Heart left ventricle (tissue), 16 donors: ENCODE measurements at regions not wholly inside any gene's neighbourhood (a gene's known extent, or its start where the extent isn't known, plus 50 kb on each side); places are given as distances from the start of the nearest gene placed in this dataset.
A peak's percentile ranks its signal among the peaks of the same experiment; 100 is the strongest.

Experiments used
- ATAC-seq, 4 donors: fragments of 200-7000 bp; cut with Tn5 transposase; one replicate each; pipeline ENCODE4 v1.9.1; 2020 to 2022; ENCODE audit warnings: moderate library complexity in 4 of 4, mild to moderate bottlenecking in 3 of 4, moderate number of reproducible peaks in 1 of 4
- DNase-seq, 5 donors: peaks; one replicate each; pipeline ENCODE4 v3.0.0-alpha.2; 2020
- H3K27ac ChIP-seq, 12 donors: fragments of 200-600 bp; sonication (generic) in 4 of 12; one replicate each; pipeline versions ENCODE4 v1.5.0 to v1.8.0; 2016 to 2022; ENCODE audit warnings: mild to moderate bottlenecking in 2 of 12
- H3K27me3 ChIP-seq, 9 donors: fragments of 200-600 bp; sonication (generic) in 2 of 9; one replicate each; pipeline versions ENCODE4 v1.5.1 to v1.8.0; 2016 to 2022; ENCODE audit warnings: mild to moderate bottlenecking in 3 of 9
- H3K36me3 ChIP-seq, 9 donors: fragments of 200-600 bp; sonication (generic) in 2 of 9; one replicate each; pipeline versions ENCODE4 v1.5.0 to v1.8.0; 2018 to 2022; ENCODE audit warnings: mild to moderate bottlenecking in 2 of 9
- H3K4me1 ChIP-seq, 12 donors: fragments of 200-600 bp; sonication (generic) in 4 of 12; one replicate each; pipeline versions ENCODE4 v1.5.0 to v1.8.0; 2016 to 2022; ENCODE audit warnings: mild to moderate bottlenecking in 3 of 12
- H3K4me3 ChIP-seq, 12 donors: fragments of 200-600 bp; sonication (generic) in 4 of 12; one replicate each; pipeline versions ENCODE4 v1.5.0 to v1.8.0; 2017 to 2022; ENCODE audit warnings: mild to moderate bottlenecking in 9 of 12, moderate library complexity in 4 of 12
- H3K9me3 ChIP-seq, 12 donors: fragments of 200-600 bp; sonication (generic) in 4 of 12; one replicate each; pipeline versions ENCODE4 v1.5.0 to v1.8.0; 2016 to 2022; ENCODE audit warnings: mild to moderate bottlenecking in 1 of 12
- POLR2A ChIP-seq, 2 donors: fragments of 450-650 bp; IDR thresholded peaks; one replicate each; pipeline ENCODE4 v1.6.1; 2017; ENCODE audit warnings: antibody characterized with exemption in 2 of 2, mild to moderate bottlenecking in 2 of 2, moderate library complexity in 2 of 2
- WGBS, 4 donors: extraction: QIAGEN DNeasy Blood & Tissue Kit in 2 of 4; methylation state at CpG; one replicate each; pipeline versions ENCODE4 v1.1.5 to v1.1.7; 2013 to 2018; 5-methylcytosine and 5-hydroxymethylcytosine counted together
- intact Hi-C, 10 donors: fragments of 100-400 bp; cut with DNase I; formaldehyde crosslinking; loops; one replicate each; pipeline versions ENCODE4 v1.11.1 to v1.14.2; 2022
- TF ChIP-seq, protein P1 (sequence below), 12 donors: fragments of 200-600 bp; sonication (generic) in 4 of 12; IDR thresholded peaks; one replicate each; pipeline versions ENCODE4 v1.5.0 to v1.8.0; 2018 to 2022; ENCODE audit warnings: antibody characterized with exemption in 12 of 12, mild to moderate bottlenecking in 5 of 12
- donor health status: ischemic (EF 13 %, LVEDD 7.1; RV severe dilation, severe dysfunction).
- donor health status: healthy with polysubstance abuse.
- donor health status: DM: no; HTN: yes; CAD: no.
- donor health status: DM: no; HTN: no; CAD: no.
- donor health status: ischemic (EF 25% LVEDD 6.9; RV normal size, moderate dysfunction).
- donor health status: ischemic (EF 25% LVEDD 5.7; RV mildly dilated, moderate dysfunction).
- donor health status: healthy.
- donor health status: DM: yes; HTN: yes; CAD: no.
- donor health status: ischemic (EF 35%, LVEDD 5.7; RV mildly dilated, moderate dysfunction).
- donor health status: nonischemic (EF 11% LVEDD 7.7; RV severe dilation, severe dysfunction).
- donor health status: DM: yes; HTN: yes; CAD: no.
- donor health status: PGD.
- donor health status: ischemic (EF 29% LVEDD 5.4; RV normal size, mild dysfunction).
- donor health status: nonischemic (EF 23%, LVEDD 6.1; RV moderate dilation, normal function).

DNA sequence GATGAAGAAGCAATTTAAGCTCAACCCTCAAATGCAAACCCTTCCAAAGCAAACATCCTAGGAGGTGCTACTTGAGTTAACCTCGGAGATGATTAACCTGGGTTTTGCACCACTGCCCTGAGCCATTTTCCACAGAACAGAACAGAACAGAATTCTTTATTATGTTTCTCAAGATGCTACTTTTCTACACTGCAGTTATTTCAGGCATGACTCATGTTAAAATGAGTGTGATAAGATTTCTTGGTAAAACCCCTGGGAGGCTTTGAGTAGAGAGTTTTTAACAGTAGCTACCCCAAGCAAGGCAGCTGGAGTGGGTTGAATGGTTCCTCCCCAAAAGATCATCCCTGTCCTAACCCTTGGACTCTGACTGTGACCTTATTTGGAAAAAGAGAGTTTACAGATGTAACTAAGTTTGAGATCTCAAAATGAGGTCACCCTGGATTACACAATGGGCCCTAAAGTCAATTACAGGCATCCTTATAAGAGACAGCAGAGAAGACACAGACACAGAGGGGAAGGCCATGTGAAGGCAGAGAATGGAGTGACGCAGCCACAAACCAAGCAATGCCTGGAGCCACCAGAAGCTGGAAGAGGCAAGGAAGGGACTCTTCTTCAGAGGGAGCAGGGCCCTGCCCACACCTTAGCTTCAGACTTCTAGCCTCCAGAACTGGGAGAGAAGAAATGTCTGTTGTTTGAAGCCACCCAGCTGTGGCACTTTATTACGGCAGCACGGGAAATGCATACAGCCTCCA, 153.4 kb downstream of the ETS2 start:
- intact Hi-C loops, result loop anchor here in 1 of 10 donors (5.0 kb wide), 1 partner anchor 128 kb away; no protein-coding TSS in a partner anchor
- ATAC-seq, result peak; percentile 31 to 85 (median 76)
- H3K4me1 ChIP-seq, result peaks cover 0 to 46% (median 25%) of the 10 kb centered on the region in 12 donors

DNA sequence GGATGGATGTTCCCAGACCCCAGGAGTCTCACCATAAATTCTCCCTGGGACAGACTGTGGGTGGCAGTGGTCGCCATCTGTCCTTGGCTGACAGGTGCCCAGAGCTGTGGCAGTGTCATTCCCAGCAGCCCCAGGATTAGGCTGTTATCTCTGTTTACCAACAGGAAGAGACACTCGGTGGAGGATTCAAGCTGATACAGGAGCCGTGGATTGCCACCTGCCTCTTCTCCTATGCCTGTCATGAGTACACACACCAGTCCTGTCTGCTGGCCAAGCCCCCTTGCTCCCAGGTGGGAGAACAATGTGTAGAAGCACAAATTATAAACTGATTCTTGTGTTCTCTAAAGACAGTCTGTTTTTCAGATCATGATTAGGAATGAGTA, 152.6 kb downstream of the ETS2 start:
- H3K9me3 ChIP-seq, result peaks cover 0 to 7% (median 0%) of the 10 kb centered on the region in 12 donors
- WGBS, 4 donors, result 71 to 94% (median 84%) methylated on average over 3 of the region's 3 CpGs
- DNase-seq (no peak), ATAC-seq (no peak)
- H3K4me3 ChIP-seq, result no peak overlapping the region
- H3K27ac ChIP-seq, result peak overlapping the region in 8 of 12 donors; percentile 15 to 67 (median 52)
- H3K27me3 ChIP-seq, result no peaks in the 10 kb centered on the region
- H3K36me3 ChIP-seq, result no peaks in the 10 kb centered on the region
- intact Hi-C loops, result loop anchor here in 1 of 10 donors (5.0 kb wide), 1 partner anchor 129 kb away; no protein-coding TSS in a partner anchor
- TF ChIP-seq, protein P1, sequence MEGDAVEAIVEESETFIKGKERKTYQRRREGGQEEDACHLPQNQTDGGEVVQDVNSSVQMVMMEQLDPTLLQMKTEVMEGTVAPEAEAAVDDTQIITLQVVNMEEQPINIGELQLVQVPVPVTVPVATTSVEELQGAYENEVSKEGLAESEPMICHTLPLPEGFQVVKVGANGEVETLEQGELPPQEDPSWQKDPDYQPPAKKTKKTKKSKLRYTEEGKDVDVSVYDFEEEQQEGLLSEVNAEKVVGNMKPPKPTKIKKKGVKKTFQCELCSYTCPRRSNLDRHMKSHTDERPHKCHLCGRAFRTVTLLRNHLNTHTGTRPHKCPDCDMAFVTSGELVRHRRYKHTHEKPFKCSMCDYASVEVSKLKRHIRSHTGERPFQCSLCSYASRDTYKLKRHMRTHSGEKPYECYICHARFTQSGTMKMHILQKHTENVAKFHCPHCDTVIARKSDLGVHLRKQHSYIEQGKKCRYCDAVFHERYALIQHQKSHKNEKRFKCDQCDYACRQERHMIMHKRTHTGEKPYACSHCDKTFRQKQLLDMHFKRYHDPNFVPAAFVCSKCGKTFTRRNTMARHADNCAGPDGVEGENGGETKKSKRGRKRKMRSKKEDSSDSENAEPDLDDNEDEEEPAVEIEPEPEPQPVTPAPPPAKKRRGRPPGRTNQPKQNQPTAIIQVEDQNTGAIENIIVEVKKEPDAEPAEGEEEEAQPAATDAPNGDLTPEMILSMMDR (IDR thresholded peaks at IDR 0.05), result no peak
- TF ChIP-seq POLR2A (IDR thresholded peaks at IDR 0.05), result no peak
- peaks cover 0 to 46% (median 25%) of the 10 kb centered on the region in 12 donors for H3K4me1 ChIP-seq

More for the DNA sequence above, 153.4 kb downstream of the ETS2 start:
- DNase-seq, result peak in 4 of 5 donors; percentile 34 to 50 (median 46)
- H3K4me3 ChIP-seq, result no peak overlapping the region
- H3K27me3 ChIP-seq, result no peaks in the 10 kb centered on the region
- H3K27ac ChIP-seq, result peak overlapping the region in 11 of 12 donors; percentile 25 to 82 (median 64)
- 71 to 81% (median 76%) methylated on average over 4 of the region's 4 CpGs for WGBS, 4 donors
- no peaks in the 10 kb centered on the region for H3K36me3 ChIP-seq
- peaks cover 0 to 7% (median 0%) of the 10 kb centered on the region in 12 donors for H3K9me3 ChIP-seq
- TF ChIP-seq, protein P1 (IDR thresholded peaks at IDR 0.05), result no peak
- no peak for TF ChIP-seq POLR2A (IDR thresholded peaks at IDR 0.05)

DNA sequence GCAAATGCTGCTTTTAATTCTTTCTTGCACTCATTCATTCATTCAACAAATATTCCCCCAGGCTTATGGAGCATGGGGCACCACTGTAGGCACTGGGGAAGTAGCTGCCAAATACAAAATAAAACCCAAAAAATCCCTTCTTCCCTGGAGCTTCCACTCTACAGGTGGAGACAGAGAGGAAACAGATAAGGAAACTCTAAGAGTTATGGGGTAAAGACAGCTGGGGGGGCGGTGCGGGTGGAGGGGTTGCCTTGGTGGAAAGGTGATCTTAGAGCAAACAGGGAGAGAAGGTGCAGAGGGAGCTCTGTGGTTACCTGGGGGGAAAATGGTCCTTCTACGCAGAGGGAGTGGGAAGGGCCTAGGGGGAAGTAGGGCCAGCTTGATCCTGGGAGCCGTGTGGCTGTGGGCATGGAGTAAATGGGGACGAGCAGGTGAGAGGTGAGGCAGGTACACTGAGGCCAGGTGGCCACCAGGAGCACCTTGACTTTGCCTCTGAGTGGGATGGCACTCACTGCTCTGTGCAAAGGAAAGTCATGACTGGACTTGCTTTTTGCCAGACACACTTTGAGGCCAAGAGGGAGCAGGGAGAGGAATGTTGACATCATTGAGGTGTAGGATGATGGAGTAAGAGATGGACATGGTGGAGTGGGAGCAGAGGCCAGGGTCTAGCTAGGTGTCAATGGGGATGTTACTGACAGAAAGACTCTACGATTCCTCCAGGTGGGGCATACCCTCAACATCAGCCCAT, 152.0 kb downstream of the ETS2 start:
- no peaks in the 10 kb centered on the region for H3K27me3 ChIP-seq
- peaks cover 0 to 46% (median 25%) of the 10 kb centered on the region in 12 donors for H3K4me1 ChIP-seq

More for the DNA sequence above, 152.0 kb downstream of the ETS2 start:
- DNase-seq (peak in 1 of 5 donors; percentile 20), ATAC-seq (no peak)
- H3K4me3 ChIP-seq, result no peak overlapping the region
- TF ChIP-seq, protein P1 (IDR thresholded peaks at IDR 0.05), result no peak
- no peak for TF ChIP-seq POLR2A (IDR thresholded peaks at IDR 0.05)
- H3K36me3 ChIP-seq, result no peaks in the 10 kb centered on the region
- WGBS, 4 donors, result 75 to 87% (median 81%) methylated on average over 6 of the region's 6 CpGs
- peak overlapping the region in 3 of 12 donors; percentile 21 to 67 (median 60) for H3K27ac ChIP-seq
- H3K9me3 ChIP-seq, result peaks cover 0 to 5% (median 0%) of the 10 kb centered on the region in 12 donors
- intact Hi-C loops, result loop anchor here in 1 of 10 donors (5.0 kb wide), 1 partner anchor 130 kb away; no protein-coding TSS in a partner anchor
